Mesothelial cell of epicardium (in vitro differentiated cells): ENCODE measurements at regions not wholly inside any gene's neighbourhood (a gene's known extent, or its start where the extent isn't known, plus 50 kb on each side); places are given as distances from the start of the nearest gene placed in this dataset.

Source experiments
- DNase-seq, 2 experiments: peaks; one replicate each; pipeline ENCODE4 v3.0.0; 2021; ENCODE audit warnings: low spot score in 2 of 2; ENCODE audit not compliant: unreplicated experiment in 2 of 2
- H3K27ac Mint-ChIP-seq: 2 replicates; pipeline ENCODE4 v1.8.0; 2021; ENCODE audit warnings: mixed read lengths
- H3K27me3 Mint-ChIP-seq: 2 replicates; pipeline ENCODE4 v1.8.0; 2021; ENCODE audit warnings: low read depth, mixed read lengths
- H3K36me3 Mint-ChIP-seq: 2 replicates; pipeline ENCODE4 v1.8.0; 2021; ENCODE audit warnings: mixed read lengths
- H3K4me1 Mint-ChIP-seq: 2 replicates; pipeline ENCODE4 v1.8.0; 2021; ENCODE audit warnings: mixed read lengths
- H3K4me3 Mint-ChIP-seq: 2 replicates; pipeline ENCODE4 v1.8.0; 2021; ENCODE audit warnings: mild to moderate bottlenecking, moderate library complexity, mixed read lengths
- H3K9me3 Mint-ChIP-seq: 2 replicates; pipeline ENCODE4 v1.8.0; 2021; ENCODE audit warnings: mixed read lengths
- CTCF ChIP-seq: fragments of 200-600 bp; sonication (generic); IDR thresholded peaks from one replicate; pipeline ENCODE4 v1.5.0; 2021; ENCODE audit warnings: antibody characterized with exemption; ENCODE audit not compliant: unreplicated experiment

- no peak overlapping the region for H3K27ac Mint-ChIP-seq
- H3K36me3 Mint-ChIP-seq, result no peaks in the 10 kb centered on the region
- TF ChIP-seq CTCF, result no peak
- no peak overlapping the region for H3K4me3 Mint-ChIP-seq
- H3K9me3 Mint-ChIP-seq, result no peaks in the 10 kb centered on the region
- DNase-seq, result no peak
- peaks cover 12% of the 10 kb centered on the region for H3K27me3 Mint-ChIP-seq
- no peaks in the 10 kb centered on the region for H3K4me1 Mint-ChIP-seq
Observed at GRCh38 chr9:84466580-84467285, 126.2 kb upstream of the SLC28A3 start.

- no peaks in the 10 kb centered on the region for H3K27me3 Mint-ChIP-seq
- no peaks in the 10 kb centered on the region for H3K4me1 Mint-ChIP-seq
- no peaks in the 10 kb centered on the region for H3K36me3 Mint-ChIP-seq
- no peak for DNase-seq
- no peak overlapping the region for H3K27ac Mint-ChIP-seq
- no peak for TF ChIP-seq CTCF
- H3K9me3 Mint-ChIP-seq, result peaks cover 22% of the 10 kb centered on the region
- H3K4me3 Mint-ChIP-seq, result no peak overlapping the region
Observed at GRCh38 chr9:84471816-84472215, 131.3 kb upstream of the SLC28A3 start.

DNA sequence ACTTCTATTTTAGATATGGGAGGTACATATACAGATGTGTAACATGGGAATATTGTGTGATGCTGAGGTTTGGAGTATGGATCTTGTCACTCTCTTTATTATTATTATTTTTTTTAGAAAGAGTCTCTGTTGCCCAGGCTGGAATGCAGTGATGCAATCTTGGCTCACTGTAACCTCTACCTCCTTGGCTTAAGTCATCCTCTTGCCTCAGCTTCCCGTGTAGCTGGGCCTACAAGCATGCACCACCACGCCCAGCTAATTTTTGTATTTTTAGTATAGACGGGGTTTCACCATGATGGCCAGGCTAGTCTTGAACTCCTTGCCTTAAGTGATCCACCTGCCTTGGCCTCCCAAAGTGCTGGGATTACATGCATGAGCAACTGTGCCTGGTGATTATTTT is 138.4 kb upstream of the SLC28A3 start:
- Mint-ChIP-seq H3K4me1 (peaks cover 22% of the 10 kb centered on the region), H3K9me3 (peaks cover 17% of the 10 kb centered on the region), H3K27me3 (no peaks in the 10 kb centered on the region), H3K27ac (no peak overlapping the region), H3K4me3 (no peak overlapping the region), H3K36me3 (no peaks in the 10 kb centered on the region)
- no peak for DNase-seq
- no peak for TF ChIP-seq CTCF

DNA sequence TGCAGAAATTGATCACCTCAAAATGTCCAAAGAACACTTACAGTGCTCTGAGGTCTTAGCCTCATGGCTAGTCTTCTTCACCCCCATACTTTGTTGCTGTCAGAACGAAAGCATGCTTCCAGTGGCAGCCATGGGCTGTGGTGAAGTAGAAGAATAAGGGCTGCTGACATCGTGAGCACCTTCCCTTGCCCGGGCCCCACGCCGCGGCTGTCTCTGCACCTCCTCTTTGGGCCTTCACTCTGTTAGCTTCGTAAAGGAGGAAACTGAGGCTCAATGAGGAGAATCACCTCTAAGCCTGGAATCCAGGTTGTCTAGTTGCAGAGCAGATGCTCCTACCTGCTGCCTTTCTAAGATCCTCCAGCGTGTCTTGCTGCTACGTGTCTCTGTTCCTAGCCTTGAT is 139.5 kb upstream of the SLC28A3 start:
- no peak overlapping the region for H3K27ac Mint-ChIP-seq
- no peaks in the 10 kb centered on the region for H3K36me3 Mint-ChIP-seq
- H3K4me1 Mint-ChIP-seq, result peaks cover 22% of the 10 kb centered on the region
- TF ChIP-seq CTCF, result no peak
- DNase-seq, result no peak
- H3K4me3 Mint-ChIP-seq, result no peak overlapping the region
- H3K9me3 Mint-ChIP-seq, result peaks cover 15% of the 10 kb centered on the region
- H3K27me3 Mint-ChIP-seq, result no peaks in the 10 kb centered on the region

DNA sequence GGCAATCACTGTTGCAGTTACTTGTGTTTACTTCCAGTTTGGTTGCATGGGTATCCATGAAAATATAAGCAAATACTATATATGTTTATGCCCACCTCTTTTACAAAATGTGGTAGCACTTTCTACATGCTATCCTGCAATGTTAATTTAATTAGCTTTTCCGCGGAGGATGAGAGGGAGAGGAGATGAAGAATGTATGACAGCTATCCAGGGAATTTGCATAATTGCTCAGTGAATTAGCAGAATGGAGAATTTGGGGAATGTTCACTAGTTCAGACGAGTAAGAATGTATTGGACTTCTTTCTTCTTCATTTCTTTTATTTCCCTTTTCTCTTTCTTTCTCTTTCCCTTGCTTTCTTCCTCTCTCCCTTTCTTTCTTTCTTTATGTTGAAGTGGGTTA is 140.7 kb upstream of the SLC28A3 start:
- TF ChIP-seq CTCF, result no peak
- Mint-ChIP-seq H3K27ac (no peak overlapping the region), H3K4me3 (no peak overlapping the region), H3K9me3 (peaks cover 19% of the 10 kb centered on the region), H3K36me3 (no peaks in the 10 kb centered on the region), H3K4me1 (peaks cover 22% of the 10 kb centered on the region), H3K27me3 (no peaks in the 10 kb centered on the region)
- no peak for DNase-seq
